IPS DF 6.9 (cell line): ENCODE measurements at regions not wholly inside any gene's neighbourhood (a gene's known extent, or its start where the extent isn't known, plus 50 kb on each side); places are given as distances from the start of the nearest gene placed in this dataset.

Source experiments
- DNase-seq: peaks from one replicate; pipeline ENCODE4 v3.0.0-alpha.2; 2013; ENCODE audit warnings: low read depth, low spot score
- H3K27ac ChIP-seq: one replicate; pipeline ENCODE4 v1.5.1; 2013; ENCODE audit warnings: low read length, control low read depth
- H3K27me3 ChIP-seq: 2 replicates; pipeline ENCODE4 v1.6.1; 2013; ENCODE audit warnings: mild to moderate bottlenecking, low read length; ENCODE audit not compliant: control insufficient read depth, insufficient read depth
- H3K36me3 ChIP-seq: 2 replicates; pipeline ENCODE4 v1.6.1; 2013; ENCODE audit warnings: low read length; ENCODE audit not compliant: control insufficient read depth, insufficient read depth
- H3K4me1 ChIP-seq: 2 replicates; pipeline ENCODE4 v1.6.1; 2013; ENCODE audit warnings: low read length; ENCODE audit not compliant: control insufficient read depth, insufficient read depth
- H3K4me3 ChIP-seq: 2 replicates; pipeline ENCODE4 v1.5.1; 2013; ENCODE audit warnings: mild to moderate bottlenecking, low read length
- H3K9me3 ChIP-seq: 2 replicates; pipeline ENCODE4 v1.6.1; 2013; ENCODE audit warnings: low read length, inconsistent platforms; ENCODE audit not compliant: control insufficient read depth, insufficient read depth
- WGBS: extraction: QIAGEN DNeasy Blood & Tissue Kit; methylation state at CpG from one replicate; pipeline ENCODE4 v1.1.7; 2013; ENCODE audit warnings: mixed read lengths, missing lambda C conversion rate; ENCODE audit not compliant: insufficient read length, insufficient coverage; 5-methylcytosine and 5-hydroxymethylcytosine counted together

- 100% methylated on average over 1 of the region's 2 CpGs for WGBS
- Histone ChIP-seq H3K9me3 (no peaks in the 10 kb centered on the region), H3K4me1 (no peaks in the 10 kb centered on the region), H3K27ac (no peak overlapping the region), H3K36me3 (no peaks in the 10 kb centered on the region), H3K4me3 (no peak overlapping the region), H3K27me3 (no peaks in the 10 kb centered on the region)
- no peak for DNase-seq
Measured at GRCh38 chr11:129503646-129504045, 128.0 kb downstream of the BARX2 start.

GRCh38 chr11:129505266-129505665 is 129.6 kb downstream of the BARX2 start:
- no peak overlapping the region for H3K4me3 ChIP-seq
- H3K4me1 ChIP-seq: no peaks in the 10 kb centered on the region
- no peak for DNase-seq
- no CpG with 5 or more reads among the region's 2 CpGs for WGBS
- no peaks in the 10 kb centered on the region for H3K27me3 ChIP-seq
- H3K27ac ChIP-seq: no peak overlapping the region
- no peaks in the 10 kb centered on the region for H3K36me3 ChIP-seq
- H3K9me3 ChIP-seq: no peaks in the 10 kb centered on the region

GRCh38 chr11:129508163-129508562 is 132.5 kb downstream of the BARX2 start:
- Histone ChIP-seq H3K27me3 (no peaks in the 10 kb centered on the region), H3K4me3 (no peak overlapping the region), H3K9me3 (no peaks in the 10 kb centered on the region), H3K4me1 (no peaks in the 10 kb centered on the region), H3K36me3 (no peaks in the 10 kb centered on the region), H3K27ac (no peak overlapping the region)
- no peak for DNase-seq
- no CpG with 5 or more reads among the region's 4 CpGs for whole genome bisulfite sequencing

- Histone ChIP-seq H3K27ac (no peak overlapping the region), H3K27me3 (no peaks in the 10 kb centered on the region), H3K4me3 (no peak overlapping the region)
Measured at GRCh38 chr11:129528296-129528695, 152.6 kb downstream of the BARX2 start.

GRCh38 chr11:129530154-129530895 is 154.7 kb downstream of the BARX2 start:
- no CpG with 5 or more reads among the region's 7 CpGs for WGBS
- no peak for DNase-seq
- no peaks in the 10 kb centered on the region for H3K27me3 ChIP-seq
- no peaks in the 10 kb centered on the region for H3K9me3 ChIP-seq
- H3K4me3 ChIP-seq: no peak overlapping the region
- no peaks in the 10 kb centered on the region; the same call in 1 of the 2 replicates for H3K4me1 ChIP-seq
- no peak overlapping the region for H3K27ac ChIP-seq
- H3K36me3 ChIP-seq: no peaks in the 10 kb centered on the region

More at GRCh38 chr11:129528296-129528695, 152.6 kb downstream of the BARX2 start:
- no peaks in the 10 kb centered on the region for H3K36me3 ChIP-seq
- no peaks in the 10 kb centered on the region for H3K9me3 ChIP-seq
- WGBS: no CpG with 5 or more reads among the region's 2 CpGs
- DNase-seq: no peak
- H3K4me1 ChIP-seq: no peaks in the 10 kb centered on the region; the same call in 1 of the 2 replicates

GRCh38 chr11:129533395-129533794 is 157.7 kb downstream of the BARX2 start:
- Histone ChIP-seq H3K4me3 (no peak overlapping the region), H3K36me3 (no peaks in the 10 kb centered on the region), H3K4me1 (no peaks in the 10 kb centered on the region; the same call in 1 of the 2 replicates), H3K27ac (no peak overlapping the region), H3K27me3 (no peaks in the 10 kb centered on the region), H3K9me3 (no peaks in the 10 kb centered on the region)
- no peak for DNase-seq

- no CpG with 5 or more reads among the region's 1 CpG for WGBS
- H3K27me3 ChIP-seq: no peaks in the 10 kb centered on the region
- H3K27ac ChIP-seq: no peak overlapping the region
- H3K4me3 ChIP-seq: no peak overlapping the region
- H3K9me3 ChIP-seq: peaks cover 3% of the 10 kb centered on the region
- no peak for DNase-seq
- H3K4me1 ChIP-seq: no peaks in the 10 kb centered on the region
- no peaks in the 10 kb centered on the region for H3K36me3 ChIP-seq
Measured at GRCh38 chr11:129536338-129536737, 160.7 kb downstream of the BARX2 start.

- Histone ChIP-seq H3K36me3 (no peaks in the 10 kb centered on the region), H3K4me3 (no peak overlapping the region), H3K4me1 (no peaks in the 10 kb centered on the region), H3K27ac (no peak overlapping the region), H3K9me3 (peaks cover 3% of the 10 kb centered on the region), H3K27me3 (no peaks in the 10 kb centered on the region)
- no peak for DNase-seq
- WGBS: no CpG with 5 or more reads among the region's 2 CpGs
Measured at GRCh38 chr11:129538323-129538722, 162.7 kb downstream of the BARX2 start.

GRCh38 chr11:129543515-129544290 is 168.1 kb downstream of the BARX2 start:
- Histone ChIP-seq H3K9me3 (peaks cover 3% of the 10 kb centered on the region), H3K4me3 (no peak overlapping the region), H3K27ac (no peak overlapping the region), H3K4me1 (no peaks in the 10 kb centered on the region), H3K27me3 (no peaks in the 10 kb centered on the region), H3K36me3 (no peaks in the 10 kb centered on the region)
- WGBS: no CpG with 5 or more reads among the region's 3 CpGs
- no peak for DNase-seq

GRCh38 chr11:129544691-129545090 is 169.0 kb downstream of the BARX2 start:
- Histone ChIP-seq H3K27me3 (no peaks in the 10 kb centered on the region), H3K4me1 (no peaks in the 10 kb centered on the region), H3K4me3 (no peak overlapping the region), H3K27ac (no peak overlapping the region), H3K36me3 (no peaks in the 10 kb centered on the region), H3K9me3 (peaks cover 2% of the 10 kb centered on the region)
- WGBS: no CpG with 5 or more reads among the region's 1 CpG
- no peak for DNase-seq
